Stimulated activated CD4-positive, alpha-beta T cell treated with anti-CD3 and anti-CD28 coated beads, Interleukin-15, amount 100 ng/mL, for 1 hour (primary cell): ENCODE measurements at regions not wholly inside any gene's neighbourhood (a gene's known extent, or its start where the extent isn't known, plus 50 kb on each side); places are given as distances from the start of the nearest gene placed in this dataset.

ENCODE experiments used
- DNase-seq, 2 donors: peaks; one replicate each; pipeline ENCODE4 v3.0.0-alpha.2; 2020; ENCODE audit warnings: low read depth in 1 of 2, low spot score in 1 of 2

DNA sequence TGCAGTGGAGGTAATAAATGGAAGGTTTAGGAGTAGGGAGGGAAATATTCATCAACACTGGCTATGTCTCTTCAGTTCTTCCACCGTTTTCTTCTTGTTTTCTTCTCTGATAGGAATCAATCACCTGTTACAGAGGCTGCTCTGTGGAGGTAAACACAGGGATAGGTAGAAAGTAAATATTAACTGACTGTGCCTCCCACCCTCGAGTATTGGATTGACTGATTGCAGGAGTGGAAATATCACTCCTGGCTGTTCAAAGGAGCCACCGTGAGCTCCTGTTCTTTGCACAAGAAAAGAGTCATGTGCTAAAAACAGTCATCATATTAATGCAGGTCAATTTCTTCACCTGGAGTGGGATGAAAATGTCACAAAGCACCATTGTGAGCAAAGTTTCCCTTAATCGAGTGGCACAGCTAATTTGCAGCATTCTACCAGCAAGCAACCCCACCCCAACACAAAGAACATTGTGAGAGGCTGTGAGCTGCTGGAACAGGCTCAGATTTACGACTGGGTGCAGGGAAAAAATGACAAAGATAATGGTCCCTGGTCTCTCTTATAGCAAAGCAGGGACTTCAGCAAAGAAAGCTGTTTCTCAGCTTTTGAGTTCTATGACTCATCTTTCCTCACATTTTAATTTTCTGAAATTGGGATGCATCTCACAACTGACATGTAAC lies 113.7 kb upstream of the TSPAN5 start:
- DNase-seq: no peak

DNA sequence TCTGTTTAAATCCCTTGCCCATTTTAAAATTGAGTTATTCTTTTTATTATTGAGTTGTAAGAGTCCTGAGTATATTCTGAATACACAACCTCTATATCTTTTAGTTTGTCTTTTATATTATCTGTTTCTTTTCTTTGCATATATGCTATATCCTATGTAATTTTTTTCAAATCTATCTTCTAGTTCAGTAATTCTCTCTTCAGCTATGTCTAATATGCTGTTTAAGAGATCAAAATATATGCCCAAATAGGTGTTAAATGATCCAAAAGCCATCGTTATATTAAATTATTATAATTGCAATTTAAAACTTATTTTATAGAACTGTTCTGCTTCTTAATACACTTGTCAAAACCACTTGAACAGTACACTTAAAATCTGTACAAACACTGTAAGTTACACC lies 107.4 kb upstream of the TSPAN5 start:
- no peak for DNase-seq

DNA sequence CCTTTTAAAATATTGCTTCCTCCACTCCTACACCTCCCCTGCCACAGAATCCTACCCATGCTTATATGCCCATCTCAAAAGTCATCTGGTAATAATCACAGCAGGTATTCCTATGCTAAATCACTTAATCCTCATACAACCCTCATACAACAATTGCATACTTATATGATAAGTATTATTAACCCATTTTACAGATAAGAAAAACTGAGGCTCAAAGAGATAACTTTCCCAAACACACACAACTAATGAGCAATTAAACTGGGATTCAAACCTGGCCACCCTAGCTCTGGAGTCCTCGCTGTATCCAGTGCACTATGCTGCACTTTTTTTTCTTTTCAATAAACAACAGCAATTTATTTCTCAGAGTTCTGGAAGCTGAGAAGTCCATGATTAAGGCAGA lies 99.8 kb upstream of the TSPAN5 start:
- no peak for DNase-seq

DNA sequence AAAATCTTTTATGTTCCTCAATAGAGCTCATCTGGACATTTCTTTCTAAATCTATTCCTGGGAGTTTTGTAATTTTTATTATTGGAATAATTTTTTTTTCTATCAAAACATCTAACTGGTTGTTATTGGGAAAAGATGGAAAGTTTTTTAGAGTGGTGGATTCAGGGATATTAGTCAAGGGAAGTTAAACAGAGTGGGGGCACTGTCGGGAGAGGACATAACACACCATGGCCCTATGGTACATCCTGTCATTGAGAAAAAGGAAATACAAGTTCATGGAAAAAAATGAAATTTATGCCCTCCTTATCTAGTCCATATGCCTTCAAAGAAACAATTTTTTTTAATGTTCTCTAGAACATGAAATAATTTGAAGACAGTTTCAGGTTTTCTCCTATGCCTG lies 96.3 kb upstream of the TSPAN5 start:
- DNase-seq: no peak

DNA sequence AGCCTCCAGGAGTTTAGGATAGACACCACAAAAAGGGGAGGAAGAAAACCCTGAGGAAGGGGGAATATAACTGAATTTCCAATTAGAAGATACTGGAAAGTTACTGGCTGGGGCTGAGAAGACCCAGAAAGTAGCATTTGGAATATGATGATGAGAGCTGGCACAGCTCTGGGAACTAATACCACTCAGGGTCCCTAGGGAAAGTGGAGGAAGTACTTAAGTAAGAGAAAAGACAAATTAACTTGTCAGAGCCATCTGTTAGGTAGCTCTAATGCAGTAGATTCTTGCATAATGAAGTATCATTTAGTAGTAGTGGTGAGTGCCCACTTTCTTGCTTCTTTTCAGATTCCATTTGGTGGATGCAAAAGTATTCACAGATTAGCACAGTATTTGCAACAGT lies 90.8 kb upstream of the TSPAN5 start:
- DNase-seq: no peak

DNA sequence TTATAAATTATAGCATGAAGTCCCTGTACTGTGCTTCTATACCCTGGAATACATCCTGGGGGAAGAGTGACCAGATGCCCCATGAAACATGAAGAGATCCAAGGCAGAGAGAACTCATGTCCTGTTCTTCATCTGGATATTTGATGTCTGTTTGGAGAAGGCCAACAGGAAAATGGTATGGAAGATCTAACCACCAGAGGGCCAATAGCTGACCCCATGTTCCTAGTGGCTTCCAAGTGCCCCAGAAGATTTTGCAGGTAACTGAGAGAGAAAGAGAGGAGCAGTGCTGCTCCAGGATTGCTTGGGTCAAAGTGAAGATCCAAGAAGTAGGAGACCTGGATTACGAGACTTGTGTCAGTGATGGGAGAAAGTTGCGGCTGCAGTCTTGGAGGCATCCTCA lies 90.2 kb upstream of the TSPAN5 start:
- DNase-seq: no peak

DNA sequence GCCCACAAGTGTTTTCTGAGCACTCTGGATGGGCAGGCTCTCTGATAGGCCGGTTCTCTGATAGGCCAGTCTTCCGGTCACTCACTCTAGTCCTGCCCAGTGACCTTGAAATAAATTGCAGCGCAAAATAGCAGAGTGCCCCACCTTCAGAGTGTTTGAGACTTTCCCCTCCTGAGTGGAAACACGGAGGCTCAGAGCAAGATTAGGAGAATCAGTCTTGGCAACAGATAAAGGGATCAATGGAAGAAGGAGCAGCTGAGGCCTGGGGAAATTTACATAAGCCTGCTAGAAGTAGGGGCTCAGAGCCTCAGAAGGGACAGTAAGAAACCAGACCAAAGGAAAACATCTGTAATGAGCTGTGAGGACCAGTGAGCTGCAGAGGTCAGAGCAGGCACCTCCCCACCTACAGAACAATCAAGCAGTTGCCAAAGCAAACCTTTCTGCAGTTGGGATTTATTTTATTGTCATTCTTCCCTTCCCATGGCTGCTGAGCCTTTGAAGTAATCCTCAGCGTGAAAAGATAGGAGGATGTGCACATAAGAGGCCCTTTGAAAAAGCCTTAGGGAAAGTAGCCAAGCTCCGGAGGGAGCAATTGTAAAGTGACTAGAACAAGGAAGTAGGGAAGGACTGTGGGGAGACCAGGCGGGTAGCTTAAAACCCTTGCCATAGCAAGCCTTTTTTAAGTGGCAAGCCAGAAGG lies 89.1 kb upstream of the TSPAN5 start:
- no peak for DNase-seq

DNA sequence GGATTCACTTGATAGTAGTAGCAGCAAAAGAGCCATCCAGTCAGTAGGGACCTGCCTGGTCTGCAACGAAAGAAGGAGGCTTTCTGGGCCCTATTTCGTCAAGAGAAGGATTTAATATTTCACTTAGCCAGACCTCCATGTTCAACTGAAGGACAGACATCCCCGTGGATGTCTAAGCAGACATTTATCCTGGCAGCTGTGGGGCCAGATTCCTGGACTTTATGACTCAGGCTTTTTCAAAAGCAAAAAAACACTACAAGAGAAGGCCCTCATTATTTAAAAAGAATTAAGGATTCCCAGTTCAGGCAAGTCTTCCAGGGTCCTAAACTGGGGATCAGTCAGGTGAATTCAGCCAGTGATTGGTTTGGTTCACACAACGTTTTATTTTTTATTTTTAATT lies 88.5 kb upstream of the TSPAN5 start:
- DNase-seq: no peak

DNA sequence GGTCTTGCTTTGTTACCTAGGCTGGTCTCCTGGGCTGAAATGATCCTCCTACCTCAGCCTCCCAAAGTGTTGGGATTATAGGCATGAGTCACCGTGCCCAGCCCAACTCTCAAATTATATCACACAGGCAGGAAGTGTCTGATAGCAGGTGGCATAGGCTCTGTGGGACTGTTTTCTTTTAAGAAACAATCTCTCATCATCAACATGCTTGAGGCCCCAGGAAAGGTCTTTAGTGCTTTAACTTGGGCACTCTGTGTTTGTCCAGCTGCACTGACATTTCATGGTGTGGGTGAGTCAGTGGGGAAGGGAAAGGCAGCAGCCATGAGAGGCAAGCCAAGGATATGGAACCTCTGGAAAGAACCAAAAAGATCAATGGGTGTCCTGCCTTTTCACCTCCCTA lies 88.1 kb upstream of the TSPAN5 start:
- no peak for DNase-seq

DNA sequence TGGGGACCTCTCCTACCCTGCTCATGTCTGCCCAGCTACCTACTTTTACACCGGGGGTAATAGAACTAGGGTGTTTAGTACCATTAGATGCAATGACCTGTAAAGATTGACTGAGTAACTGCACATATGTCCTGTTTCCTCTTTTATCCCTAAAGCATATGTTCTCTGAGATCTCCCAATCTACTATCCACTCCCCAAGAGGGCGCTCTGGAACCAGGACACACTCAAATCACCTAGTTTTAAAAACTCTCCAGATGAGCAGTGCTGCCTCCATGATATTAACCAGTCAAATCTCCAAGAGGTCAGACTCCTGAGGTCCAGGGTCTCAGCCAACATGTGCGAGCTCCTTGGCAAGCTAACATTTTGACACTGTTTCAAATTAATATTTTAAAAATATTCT lies 87.0 kb upstream of the TSPAN5 start:
- DNase-seq: no peak

DNA sequence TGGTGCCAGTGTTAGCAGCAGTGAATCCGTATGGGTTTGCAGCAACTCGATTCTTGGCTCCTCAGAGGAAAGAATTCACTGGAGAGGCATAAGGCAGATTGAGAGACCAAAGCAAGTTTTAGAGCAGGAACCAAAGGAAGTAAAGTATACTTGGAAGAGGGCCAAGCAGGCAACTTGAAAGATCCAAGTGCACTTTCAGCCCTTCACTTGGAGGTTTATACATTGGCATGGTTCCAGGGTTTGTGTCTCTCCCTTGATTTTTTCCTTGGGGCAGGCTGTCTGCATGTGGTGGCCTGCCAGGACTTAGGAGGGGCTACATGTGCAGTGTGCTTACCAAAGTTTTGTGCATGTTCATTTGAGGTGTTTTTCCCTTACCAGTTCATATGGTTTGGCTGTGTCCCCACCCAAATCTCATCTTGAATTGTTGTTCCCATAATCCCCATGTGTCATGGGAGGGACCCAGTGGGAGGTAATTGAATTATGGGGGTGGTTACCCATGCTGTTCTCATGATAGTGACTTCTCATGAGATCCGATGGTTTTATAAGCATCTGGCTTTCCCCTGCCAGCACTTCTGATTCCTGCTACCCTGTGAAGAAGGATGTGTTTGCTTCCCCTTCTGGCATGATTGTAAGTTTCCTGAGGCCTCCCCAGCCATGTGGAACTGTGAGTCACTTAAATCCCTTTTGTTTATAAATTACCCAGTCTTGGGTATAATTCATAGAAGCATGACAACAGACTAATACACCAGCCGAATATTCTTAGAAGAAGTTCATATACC lies 86.2 kb upstream of the TSPAN5 start:
- DNase-seq: no peak

DNA sequence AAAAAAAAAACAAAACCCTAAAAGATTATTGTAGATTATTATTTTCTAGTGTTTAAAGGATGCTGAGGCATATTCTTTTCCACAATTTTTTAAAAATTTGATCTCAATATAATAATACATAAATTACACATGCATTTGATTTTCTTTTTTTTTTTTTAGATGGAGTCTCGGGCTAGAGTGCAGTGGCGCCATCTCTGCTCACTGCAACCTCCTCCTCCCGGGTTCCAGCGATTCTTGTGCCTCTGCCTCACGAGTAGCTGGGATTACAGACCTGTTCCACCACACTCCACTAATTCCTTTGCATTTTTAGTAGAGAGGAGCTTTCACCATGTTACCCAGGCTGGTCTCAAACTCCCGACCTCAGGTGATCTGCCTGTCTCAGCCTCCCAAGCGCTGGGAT lies 83.5 kb upstream of the TSPAN5 start:
- DNase-seq: no peak

DNA sequence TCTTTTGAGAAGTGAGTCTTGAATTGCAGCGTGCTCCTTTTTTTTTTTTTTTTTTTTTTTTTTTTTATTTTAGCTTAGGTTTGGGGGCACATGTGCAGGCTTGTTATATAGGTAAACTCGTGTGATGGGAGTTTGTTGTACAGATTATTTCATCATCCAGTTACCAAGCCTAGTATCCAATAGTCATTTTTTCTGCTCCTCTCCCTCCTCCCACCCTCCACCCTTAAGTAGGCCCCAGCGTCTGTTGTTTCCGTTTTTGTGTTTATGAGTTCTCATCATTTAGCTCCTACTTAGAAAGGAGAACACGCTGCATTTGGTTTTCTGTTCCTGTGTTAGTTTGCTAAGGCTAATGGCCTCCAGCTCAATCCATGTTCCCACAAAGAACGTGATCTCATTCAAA lies 81.3 kb upstream of the TSPAN5 start:
- no peak for DNase-seq

DNA sequence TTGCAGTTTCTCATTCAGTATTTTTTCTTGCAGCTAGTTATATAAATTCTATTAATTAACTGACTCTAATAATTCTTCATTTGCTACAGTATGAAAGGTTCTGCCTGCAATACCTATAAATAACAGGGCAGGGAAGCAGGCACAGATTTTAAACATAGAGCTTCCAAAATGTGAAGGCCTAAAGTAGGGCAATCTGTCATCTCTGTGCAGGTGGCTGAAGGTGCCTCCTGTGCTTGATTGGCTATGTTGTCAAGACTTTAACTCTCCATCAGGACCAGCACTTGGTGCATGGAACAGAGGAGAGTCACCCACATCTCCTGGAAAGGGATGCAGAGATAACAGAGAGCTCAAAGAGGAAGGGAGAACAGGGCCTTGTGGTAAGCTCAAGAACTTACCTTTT lies 75.2 kb upstream of the TSPAN5 start:
- no peak for DNase-seq

DNA sequence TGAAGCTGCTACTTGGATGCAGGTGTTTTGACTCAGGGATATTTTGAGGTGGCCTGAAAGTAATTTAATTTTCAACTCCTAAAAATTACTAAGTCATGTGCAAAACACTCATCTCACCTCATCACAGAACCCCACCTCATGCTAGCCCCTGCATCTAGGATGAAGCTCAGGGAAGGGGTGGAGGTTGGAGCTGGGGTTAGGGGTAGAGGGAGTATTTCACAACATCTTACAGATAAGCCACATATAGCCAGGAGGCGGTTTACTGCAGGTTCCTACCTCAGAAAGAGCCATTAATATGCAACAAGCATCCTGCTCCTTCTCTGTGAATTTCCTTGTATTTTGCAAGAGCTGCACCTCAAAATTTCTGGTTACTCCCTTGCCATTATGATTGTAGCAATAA lies 70.5 kb upstream of the TSPAN5 start:
- DNase-seq: no peak

DNA sequence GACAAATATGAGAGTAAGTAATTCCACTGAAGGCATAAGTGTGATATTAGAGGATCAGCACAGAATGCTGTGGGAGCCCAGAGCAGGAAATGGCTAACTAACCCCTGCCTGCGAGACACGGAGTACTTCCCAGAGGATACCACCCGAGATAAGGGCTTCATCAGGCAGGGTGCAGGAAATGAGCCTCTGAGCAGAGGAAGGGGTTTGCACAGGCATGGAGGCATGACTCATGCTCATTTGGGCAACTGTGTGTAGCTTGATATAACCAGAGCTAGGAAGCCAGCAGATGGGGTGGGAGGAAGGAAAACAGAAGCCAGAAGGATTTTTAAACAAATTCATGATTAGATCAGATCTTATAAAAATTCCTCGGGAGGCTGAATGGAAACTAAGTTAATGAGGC lies 70.0 kb upstream of the TSPAN5 start:
- no peak for DNase-seq

DNA sequence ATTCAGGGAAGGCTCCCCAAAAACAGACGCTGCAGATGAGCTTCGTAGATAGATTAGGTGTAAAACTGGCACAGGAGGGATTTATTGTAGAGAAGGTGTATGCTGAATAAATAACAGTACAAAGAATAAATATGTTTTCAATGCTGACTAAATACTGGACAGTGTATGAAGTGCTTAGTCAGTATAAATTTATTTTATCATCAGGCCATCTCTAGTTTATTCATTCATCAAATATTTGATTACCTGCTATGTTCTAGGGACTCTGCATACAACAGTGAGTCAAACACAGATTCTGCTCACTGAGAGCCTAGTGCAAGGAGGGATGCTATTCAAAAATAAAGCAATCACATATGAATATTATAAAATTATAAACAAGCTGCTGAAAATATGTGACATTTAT lies 63.6 kb upstream of the TSPAN5 start:
- no peak for DNase-seq

DNA sequence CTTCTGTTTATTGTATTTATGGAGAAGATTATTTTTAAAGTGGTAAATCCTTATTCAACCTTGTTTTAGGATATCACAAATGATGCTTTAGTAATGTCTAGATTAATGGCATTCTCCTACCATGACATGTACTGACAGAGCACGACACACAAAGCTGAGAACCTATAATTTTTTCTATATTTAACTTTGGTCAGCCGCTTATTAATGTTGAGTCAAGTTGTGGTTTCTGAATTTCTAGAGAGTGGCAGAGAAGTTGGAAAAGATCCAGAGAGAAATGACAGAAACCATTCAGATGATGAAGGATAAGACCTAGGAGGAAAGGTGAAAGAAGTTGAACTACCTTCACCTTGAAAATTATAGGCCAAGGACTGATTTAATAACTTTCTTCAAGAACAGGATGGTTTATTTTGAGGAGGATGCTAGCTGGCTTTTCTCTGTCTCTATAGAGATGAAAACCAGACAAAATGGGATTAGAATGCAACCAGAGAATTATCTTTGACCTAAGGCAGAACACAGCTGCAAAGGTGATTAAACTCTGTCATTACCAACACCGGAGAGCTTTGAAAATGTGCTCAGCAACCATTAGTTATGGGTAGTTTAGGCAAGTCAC lies 62.6 kb upstream of the TSPAN5 start:
- DNase-seq: no peak

DNA sequence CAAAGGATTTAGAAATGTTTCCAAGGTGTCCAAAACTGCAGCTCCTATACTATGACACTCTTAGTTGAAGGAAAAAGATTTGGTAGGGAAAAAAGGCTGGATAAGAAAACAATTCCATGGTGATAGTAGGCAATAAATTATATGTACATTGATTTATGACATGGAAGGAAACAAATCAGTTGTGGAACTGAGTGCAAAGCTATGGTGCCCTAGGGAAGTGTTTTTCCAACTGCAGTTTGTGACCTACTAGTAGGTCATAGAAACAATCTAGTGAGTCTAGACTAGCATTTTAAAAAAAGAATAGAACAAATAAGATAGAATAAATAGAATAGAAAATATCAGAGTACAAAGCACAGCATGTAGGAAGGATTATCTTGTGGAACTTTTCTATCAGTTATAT lies 58.4 kb upstream of the TSPAN5 start:
- no peak for DNase-seq

DNA sequence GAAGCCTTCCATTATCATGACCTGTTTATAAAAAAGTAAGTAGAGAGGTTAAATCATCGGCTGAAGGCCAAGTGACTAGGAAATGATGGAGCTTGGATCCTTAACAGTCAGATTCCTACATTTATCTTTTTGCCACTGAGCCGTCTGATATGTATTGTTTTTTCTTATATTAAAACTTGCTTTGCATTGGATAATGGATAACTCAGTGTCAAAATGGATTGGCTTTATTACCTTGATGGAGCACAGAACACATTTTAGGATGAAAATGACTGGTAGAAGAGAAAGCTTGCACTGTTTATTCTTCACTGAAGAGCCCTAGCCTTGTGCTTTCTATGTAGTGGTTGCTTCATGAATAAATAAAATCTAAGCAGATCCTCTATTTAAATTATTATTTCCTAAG lies 54.2 kb upstream of the TSPAN5 start:
- no peak for DNase-seq

DNA sequence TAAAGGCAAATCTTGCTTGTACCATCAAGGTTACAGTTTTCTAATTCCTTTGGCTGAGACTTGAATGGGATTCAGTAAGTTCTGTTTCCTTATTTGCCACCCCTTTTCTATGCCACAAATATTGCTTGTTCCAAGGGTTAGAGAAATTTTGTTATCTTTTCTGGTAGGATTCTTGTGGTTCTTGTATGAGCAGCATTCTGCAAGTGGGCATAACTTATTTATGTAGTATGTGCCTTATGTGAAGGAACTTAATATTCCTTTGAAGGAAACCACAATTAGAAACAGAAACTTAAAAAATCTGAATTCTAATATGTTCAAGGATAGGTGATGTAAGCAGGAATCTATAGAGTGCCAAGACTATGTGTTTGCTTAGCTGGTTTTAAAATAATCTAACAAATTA lies 53.1 kb upstream of the TSPAN5 start:
- DNase-seq: no peak

DNA sequence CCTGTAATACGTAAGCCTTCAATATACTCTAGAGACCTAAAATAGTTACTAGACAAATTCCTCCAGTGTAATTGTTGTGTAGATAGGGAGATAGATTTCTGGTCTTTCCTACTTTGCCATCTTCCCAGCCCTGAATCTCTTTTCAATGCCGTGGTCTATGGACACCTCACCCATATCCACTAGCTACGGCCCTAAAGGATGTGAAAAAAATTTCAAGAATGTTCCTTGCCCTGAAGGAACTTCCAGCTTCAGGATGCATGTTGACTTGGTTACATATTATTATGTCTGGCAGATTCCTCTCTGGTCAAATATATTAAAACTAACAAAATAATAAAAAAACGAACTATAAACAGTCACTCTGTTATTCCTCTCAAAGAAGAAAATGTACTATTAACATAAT lies 52.4 kb upstream of the TSPAN5 start:
- no peak for DNase-seq
